ENCODE measurements at regions not wholly inside any gene's neighbourhood (a gene's known extent, or its start where the extent isn't known, plus 50 kb on each side); places are given as distances from the start of the nearest gene placed in this dataset.

- DNase-seq: no peak
Observed at GRCh38 chr22:48754611-48755058, 1073.0 kb downstream of the BRD1 start.

- DNase-seq: no peak
Observed at GRCh38 chr22:48753752-48754517, 1073.7 kb downstream of the BRD1 start.

GRCh38 chr22:48753381-48753730, 1074.3 kb downstream of the BRD1 start:
- no peak for DNase-seq

GRCh38 chr22:48752451-48753380, 1075.0 kb downstream of the BRD1 start:
- no peak for DNase-seq

GRCh38 chr22:48751539-48752437, 1075.9 kb downstream of the BRD1 start:
- no peak for DNase-seq

GRCh38 chr22:48750826-48751440, 1076.7 kb downstream of the BRD1 start:
- no peak for DNase-seq

GRCh38 chr22:48750282-48750681, 1077.4 kb downstream of the BRD1 start:
- no peak for DNase-seq

- no peak for DNase-seq
Observed at GRCh38 chr22:48749555-48750227, 1078.0 kb downstream of the BRD1 start.

- no peak for DNase-seq
Observed at GRCh38 chr22:48748860-48749554, 1078.7 kb downstream of the BRD1 start.

GRCh38 chr22:48748113-48748859, 1079.4 kb downstream of the BRD1 start:
- no peak for DNase-seq

- no peak for DNase-seq
Observed at GRCh38 chr22:48746789-48747425, 1080.8 kb downstream of the BRD1 start.

GRCh38 chr22:48745842-48746788, 1081.6 kb downstream of the BRD1 start:
- no peak for DNase-seq

GRCh38 chr22:48744967-48745841, 1082.5 kb downstream of the BRD1 start:
- DNase-seq: no peak

- DNase-seq: no peak
Observed at GRCh38 chr22:48744283-48744641, 1083.4 kb downstream of the BRD1 start.

- no peak for DNase-seq
Observed at GRCh38 chr22:48743601-48744282, 1083.9 kb downstream of the BRD1 start.

- DNase-seq: no peak
Observed at GRCh38 chr22:48742556-48743343, 1084.9 kb downstream of the BRD1 start.

Measured in CD4-positive, alpha-beta T cell treated with Interleukin-1 beta for 1 hour (primary cell).